HG03175 (cell line): ENCODE measurements at regions not wholly inside any gene's neighbourhood (a gene's known extent, or its start where the extent isn't known, plus 50 kb on each side); places are given as distances from the start of the nearest gene placed in this dataset.

Source experiments
- ATAC-seq: cut with Tn5 transposase; IDR thresholded peaks from one replicate; pipeline ENCODE4 v1.9.1; 2021; ENCODE audit warnings: mild to moderate bottlenecking, moderate library complexity; ENCODE audit not compliant: unreplicated experiment

GRCh38 chr3:28877912-28878311 is 403.0 kb upstream of the RBMS3 start:
- ATAC-seq: no peak

DNA sequence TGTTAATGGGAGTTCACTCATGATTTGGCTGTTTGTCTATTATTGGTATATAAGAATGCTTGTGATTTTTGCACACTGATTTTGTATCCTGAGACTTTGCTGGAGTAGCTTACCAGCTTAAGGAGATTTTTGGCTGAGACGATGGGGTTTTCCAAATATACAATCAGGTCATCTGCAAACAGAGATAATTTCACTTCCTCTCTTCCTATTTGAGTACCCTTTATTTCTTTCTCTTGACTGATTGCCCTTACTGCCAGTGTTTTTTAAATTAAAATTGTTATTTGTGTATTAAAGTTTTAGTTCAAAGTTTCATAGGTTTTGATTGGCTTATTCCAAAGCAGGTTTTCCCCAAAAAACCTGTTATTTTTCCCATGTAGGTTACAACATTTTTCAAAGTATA is 390.5 kb upstream of the RBMS3 start:
- no peak for ATAC-seq

GRCh38 chr3:28891485-28891884 is 389.4 kb upstream of the RBMS3 start:
- ATAC-seq: no peak

DNA sequence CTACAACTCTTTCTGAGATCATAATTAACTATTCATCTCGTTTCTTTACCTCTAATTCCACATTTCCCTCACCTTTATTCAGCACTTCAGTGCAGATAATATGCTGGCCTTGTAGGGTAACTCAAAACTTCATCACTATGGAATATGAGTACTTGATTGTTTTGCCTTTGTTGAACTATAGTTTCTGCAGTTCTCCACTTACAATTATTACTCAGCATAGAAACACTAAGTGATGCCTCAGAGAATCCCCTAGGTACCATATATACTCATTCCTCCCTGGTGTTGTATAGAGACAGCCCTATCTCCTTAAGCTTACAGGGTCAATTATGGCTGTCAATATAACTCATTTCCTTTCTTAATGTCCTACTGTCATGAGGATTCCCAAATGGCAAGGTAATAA is 380.6 kb upstream of the RBMS3 start:
- ATAC-seq: no peak

- no peak for ATAC-seq
Measured at GRCh38 chr3:28901018-28901417, 379.9 kb upstream of the RBMS3 start.

GRCh38 chr3:28903171-28903601 is 377.7 kb upstream of the RBMS3 start:
- ATAC-seq: no peak

DNA sequence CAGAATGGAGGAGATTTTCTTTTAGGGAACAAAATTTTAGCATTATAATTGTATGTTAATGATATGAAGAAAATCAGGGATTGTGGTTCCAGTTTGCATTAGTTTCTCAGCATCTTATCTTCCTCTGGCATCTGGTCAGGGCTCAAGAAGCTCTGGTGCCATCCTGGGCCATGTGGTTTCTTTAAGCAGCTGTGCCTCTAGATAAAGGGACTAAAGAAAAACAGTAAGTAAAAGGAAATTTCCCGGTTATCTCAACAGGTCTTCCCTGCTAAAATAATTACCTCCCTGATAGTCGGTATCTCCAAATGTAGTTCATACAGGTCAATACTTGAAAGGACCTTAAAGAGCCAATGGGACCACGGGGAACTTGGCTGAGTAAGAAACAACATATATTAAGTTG is 375.1 kb upstream of the RBMS3 start:
- ATAC-seq: no peak

DNA sequence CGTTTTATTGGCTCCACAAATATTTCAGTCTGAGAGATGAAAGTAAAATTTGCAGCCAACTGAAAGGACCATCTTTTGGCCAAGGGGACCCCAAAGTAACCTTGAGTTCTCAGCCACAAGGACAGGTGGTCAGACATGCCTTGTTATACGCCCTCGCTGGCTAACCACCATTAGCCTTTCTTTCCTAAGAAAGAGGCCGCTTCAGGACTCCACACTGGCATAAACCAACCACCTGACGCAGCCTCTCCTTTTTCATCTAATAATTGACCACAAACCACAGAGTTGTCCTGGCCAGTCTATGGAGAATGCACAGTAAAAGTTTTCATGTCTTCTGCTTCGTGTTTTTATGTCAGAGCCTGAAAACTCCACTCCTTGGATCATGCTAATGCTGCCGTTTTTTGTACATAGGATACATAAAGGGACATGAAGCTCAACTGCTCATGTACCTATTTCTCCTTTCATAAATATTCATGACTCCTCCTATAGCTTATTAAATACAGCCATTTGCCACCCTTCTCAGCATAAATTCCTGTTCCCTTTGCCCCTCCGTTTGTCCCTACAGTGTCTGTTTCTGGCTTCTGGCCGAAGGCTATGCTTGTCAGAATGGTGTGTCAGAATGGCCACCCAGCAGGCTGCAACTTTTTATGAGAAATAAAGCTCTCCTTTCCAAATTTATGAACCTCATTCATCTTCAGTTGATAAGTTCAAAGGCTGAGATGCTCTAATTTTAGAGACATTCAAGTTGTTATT is 374.1 kb upstream of the RBMS3 start:
- ATAC-seq: no peak

- ATAC-seq: no peak
Measured at GRCh38 chr3:28907616-28908015, 373.3 kb upstream of the RBMS3 start.

DNA sequence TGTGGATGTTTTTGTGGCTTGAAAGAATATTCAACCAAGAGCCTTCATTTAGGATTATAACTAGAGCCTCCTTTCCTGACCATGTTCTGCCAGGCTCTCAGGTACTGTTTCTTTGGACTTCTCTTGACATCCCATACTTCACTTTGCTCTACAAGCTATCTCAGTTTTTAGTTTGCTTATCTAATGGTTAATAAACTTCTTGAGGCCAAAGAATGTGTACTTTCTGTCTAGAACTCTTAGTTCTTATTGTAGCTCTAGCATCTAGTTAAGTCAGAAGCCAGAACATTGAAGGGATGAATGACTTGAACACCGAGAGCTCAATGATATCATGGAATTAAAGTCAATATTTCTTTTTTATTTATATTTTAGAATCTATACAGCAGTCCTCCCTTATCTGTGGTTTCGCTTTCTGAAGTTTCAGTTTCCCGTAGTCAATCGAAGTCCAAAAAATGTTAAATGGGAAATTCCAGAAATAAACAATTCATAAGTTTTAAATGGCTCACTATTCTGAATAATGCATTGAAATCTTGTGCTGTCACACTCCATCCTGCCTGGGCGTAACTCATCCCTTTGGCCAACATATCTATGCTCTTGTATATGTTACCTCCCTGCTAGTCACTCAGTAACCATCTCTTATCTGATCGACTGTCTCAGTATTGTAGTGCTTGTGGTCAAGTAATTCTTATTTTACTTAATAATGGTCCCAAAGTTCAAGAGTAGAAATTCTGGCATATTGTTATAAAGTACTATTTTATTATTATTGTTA is 368.6 kb upstream of the RBMS3 start:
- no peak for ATAC-seq

DNA sequence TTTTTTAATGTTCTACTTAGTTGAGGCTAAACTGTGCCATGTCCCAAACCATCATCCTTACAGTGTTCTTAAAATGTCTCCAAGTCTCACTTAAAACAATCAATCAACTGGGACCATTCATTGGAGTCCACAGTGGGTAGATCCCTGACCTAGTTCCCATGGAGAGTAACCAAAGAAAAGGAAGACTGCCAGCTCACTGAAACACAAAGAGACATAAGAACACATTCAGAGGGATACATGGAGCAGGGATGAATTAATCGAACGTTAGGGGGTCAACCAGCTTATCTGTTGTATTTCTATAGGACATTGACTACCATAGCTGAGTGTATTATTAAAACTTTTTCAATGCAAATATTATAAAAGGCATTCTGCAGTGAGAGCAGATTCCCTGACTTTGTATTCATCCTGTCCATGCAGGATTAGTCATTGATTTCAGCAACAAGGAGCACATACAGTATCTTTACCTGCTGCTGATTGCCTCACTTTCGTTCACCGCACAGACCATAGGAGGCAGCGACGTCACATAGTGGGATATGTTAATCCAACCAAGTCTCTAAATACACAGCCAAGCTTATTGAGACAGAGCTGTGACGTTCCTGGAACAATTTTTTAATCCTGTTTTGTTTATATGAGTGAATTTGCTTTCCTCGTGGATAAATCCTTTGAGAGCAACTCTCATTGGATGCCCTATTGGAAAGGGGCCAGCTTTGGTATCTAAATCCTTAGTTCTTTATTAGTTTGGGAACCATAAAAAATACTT is 364.9 kb upstream of the RBMS3 start:
- ATAC-seq: no peak

DNA sequence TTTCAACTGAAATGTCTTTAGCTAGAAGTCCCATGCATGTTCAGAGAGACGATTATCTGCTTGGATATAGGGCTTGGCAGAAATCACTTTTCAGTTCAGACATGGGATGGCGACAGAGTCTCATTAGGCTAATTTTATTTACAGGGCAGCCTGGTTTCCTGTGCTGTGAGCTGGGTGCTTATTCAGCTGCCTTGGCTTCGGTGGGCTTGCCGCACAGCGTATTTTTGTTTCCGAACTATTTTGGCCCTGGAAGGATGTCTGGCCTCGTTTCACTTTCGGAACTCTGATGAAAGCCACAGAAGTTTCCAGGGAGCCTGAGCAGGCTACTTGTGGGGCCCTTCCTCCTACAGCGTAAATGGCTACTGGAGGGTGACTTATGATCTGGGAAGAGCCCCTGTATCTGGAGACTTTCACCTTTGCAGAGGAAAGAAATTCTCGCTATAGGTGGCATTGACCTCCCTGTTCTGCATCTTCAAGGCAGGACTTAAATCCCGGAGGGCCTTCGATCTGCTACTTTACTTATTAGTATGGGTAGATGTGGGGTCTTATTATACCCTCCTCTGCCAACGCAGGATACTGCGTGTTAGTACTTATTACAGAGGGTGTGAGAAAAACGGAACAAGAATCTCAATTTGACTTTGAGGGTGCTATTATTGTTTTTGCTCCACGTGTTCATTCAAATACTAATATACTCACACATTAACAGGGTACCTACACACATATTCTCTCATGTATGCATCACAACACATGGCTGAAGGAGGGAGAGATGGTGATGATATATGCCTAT is 364.0 kb upstream of the RBMS3 start:
- peak; percentile 91 for ATAC-seq

DNA sequence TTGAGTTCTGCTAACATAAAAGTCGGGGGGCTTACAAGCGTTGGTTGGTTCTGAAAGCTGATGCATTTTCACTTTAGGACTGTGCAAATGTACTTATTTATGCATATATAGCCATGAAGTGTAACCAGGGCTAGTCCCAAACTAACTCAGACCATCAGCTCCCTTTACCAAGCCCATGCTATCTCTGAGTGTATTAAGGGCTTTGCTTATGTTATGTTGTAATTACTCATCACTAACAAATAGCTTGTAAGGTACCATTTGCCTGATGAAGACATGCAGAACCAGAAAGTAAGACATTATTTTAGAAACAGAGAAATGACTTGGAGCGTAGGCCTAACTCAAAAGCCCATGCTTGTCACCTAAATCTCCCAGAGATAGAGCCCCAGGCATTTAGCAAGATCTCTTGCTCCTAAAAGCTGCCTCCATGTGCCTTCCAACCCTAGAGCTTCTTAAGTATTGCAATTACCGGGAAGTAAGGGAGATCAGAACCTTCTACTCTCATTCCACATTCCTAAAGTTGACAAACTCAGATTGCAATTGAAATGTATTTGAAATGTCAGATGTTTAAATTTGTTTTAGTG is 362.9 kb upstream of the RBMS3 start:
- no peak for ATAC-seq

DNA sequence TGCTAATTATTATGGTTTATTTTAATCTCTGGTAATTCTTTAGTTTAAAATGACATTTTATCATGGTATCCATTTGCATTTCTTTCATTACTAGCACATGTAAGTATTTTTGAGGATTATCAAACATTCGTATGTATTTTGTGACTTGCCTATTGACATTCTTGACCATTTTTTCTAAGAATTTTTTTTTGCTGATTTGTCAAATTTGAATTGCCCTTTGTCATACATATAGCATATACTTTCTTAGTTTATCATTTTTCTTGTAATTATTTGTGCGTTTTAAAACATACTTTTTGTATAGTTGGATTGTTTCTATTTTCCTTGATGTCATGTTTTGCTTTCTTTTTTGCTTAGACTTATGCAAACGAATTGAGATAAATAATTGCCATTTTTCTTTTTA is 358.5 kb upstream of the RBMS3 start:
- ATAC-seq: no peak

GRCh38 chr3:28923994-28924393 is 356.9 kb upstream of the RBMS3 start:
- ATAC-seq: no peak

DNA sequence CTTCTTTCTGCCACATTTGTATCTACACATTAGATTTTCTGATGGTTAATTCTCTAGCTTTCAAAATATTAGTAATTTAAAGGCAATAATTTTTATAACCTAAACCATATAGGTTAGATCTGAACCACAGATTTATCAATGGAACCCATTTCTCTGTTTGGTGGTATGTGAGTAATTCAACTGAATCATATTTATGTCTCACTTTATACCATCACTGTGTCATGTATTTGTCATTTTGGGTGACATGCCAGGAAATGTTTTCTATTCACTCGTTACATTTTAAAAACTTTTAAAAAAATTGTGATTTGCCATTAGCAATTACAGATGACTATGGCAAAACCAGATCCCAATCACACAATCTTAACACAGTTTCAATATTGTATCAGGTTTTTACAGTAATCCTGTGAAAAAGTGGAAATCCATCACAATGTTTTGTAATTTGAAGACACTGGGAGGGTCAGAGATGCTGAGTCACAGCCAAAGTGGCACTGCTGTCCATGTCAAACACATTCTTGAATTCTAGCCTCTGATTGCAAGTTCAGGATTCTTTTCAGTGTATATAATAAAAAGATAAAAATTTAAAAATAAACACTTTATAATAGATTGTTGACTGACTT is 356.0 kb upstream of the RBMS3 start:
- no peak for ATAC-seq

- ATAC-seq: no peak
Measured at GRCh38 chr3:28933337-28933736, 347.5 kb upstream of the RBMS3 start.

- no peak for ATAC-seq
Measured at GRCh38 chr3:28934126-28934813, 346.6 kb upstream of the RBMS3 start.

- ATAC-seq: no peak
Measured at GRCh38 chr3:28935146-28935545, 345.7 kb upstream of the RBMS3 start.

- no peak for ATAC-seq
Measured at GRCh38 chr3:28936154-28936553, 344.7 kb upstream of the RBMS3 start.
